ENCODE measurements at regions not wholly inside any gene's neighbourhood (a gene's known extent, or its start where the extent isn't known, plus 50 kb on each side); places are given as distances from the start of the nearest gene placed in this dataset.

DNA sequence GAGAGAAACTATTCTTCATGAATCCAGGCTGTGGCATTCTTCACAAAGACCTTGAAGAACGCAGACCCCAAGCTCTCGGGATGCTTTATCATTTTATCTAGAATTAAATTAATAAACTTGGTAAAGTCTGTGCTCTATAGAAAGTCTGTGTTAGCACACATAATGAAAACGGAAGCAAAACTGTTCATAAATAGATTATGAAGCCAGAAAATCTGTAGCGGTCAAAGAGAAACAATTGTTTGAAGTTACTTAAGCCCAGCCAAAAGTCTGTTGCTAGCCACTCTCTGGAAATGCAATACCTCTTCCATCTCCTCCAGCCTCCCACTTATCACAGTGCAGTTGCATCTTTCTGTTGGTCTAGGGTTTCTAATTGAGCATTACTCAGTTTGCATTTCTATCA, 375.9 kb downstream of the KIF4B start:
- in situ Hi-C loops (cut with MboI; ENCODE audit: low sequenced_read_pairs) = no loop called here

DNA sequence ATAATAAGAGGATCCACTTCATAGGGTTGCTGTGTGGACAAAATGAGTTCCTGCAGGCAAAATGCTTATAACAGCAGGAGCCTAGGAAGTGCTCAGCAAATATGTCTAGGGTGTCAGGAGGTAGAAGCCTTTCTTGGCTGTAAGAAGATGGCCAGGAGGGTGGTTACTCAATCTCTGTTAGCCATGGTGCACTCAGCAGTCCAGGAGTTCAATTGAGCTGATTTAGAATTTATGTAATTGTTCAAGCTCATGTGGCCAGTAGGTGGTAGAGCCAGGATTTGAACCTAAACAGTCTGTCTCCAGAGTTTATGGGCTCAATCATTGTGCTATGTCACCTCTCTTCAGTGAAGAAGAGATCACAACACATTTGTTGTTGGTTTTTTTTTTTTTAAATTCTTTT, 381.2 kb downstream of the KIF4B start:
- in situ Hi-C loops (cut with MboI; ENCODE audit: low sequenced_read_pairs) = no loop called here

- in situ Hi-C loops (cut with MboI; ENCODE audit: low sequenced_read_pairs) = no loop called here
These were observed 389.5 kb downstream of the KIF4B start for GRCh38 chr5:155402927-155403640.

- in situ Hi-C loops (cut with MboI; ENCODE audit: low sequenced_read_pairs) = no loop called here
These were observed 393.3 kb downstream of the KIF4B start for GRCh38 chr5:155406815-155407214.

DNA sequence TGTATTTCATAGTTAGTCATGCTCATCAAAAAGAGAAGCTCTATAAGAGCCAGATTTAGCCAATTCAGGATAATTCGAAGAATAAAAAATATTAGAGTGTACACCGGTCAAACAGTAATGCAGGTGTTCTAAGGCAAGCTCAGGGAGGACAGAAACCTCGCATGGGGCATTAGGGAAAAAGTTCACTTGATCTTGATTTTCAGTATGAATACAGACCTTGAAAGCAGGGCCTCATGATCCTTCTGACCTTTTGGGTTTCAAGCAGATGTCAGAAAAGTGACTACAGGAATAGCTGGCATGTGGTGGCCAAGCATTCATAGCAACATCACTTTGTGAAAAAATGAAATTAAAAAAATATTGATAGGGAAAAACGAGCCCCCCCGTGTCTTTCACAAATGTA, 394.9 kb downstream of the KIF4B start:
- in situ Hi-C loops (cut with MboI; ENCODE audit: low sequenced_read_pairs) = no loop called here

- in situ Hi-C loops (cut with MboI; ENCODE audit: low sequenced_read_pairs) = no loop called here
These were observed 403.2 kb downstream of the KIF4B start for GRCh38 chr5:155416765-155417164.

DNA sequence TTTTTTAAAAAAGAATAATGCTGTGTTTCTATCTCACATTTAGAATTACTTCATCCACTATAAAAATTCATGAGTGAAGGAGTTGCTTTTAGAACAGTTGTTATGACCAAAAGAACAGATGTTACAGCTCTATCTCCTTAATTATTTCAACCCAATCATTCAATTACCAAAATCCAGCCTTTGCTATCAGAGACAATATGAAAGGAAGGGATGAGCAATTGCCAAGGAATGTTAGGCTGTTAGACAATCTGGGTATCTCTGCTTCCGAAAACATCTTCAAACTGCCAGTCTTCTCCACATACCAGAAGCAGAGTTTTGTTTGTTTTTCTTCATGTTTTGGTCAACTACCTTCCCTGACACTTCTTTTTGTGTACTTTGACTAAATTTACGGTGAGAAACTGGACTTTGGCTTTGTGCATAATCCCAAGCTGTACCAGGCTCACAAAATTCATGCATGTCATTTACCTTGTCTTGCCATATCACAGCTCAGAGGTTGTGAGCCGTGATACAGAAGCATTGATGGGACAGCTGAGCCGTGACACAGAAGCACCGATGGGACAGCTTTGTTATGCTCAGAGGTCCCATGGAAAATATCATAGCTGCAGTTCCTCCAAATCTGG, 405.5 kb downstream of the KIF4B start:
- in situ Hi-C loops (cut with MboI; ENCODE audit: low sequenced_read_pairs) = no loop called here

DNA sequence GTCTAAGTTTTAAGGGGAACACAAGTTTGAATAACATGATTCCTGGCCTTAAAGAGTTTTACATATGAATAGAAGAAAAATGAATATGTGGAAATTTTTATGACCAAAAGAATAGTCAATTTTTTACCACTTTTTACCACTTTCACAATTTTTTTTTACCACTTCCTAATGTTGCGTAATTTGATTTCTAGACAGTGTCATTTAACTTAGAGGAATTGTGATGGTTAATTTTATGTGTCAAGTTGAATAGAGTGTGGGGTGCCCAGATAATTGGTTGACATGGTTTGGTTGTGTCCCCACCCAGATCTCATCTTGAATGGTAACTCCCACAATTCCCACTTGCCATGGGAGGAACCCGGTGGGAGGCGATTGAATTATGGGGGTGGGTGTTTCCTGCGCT, 416.6 kb downstream of the KIF4B start:
- in situ Hi-C loops (cut with MboI; ENCODE audit: low sequenced_read_pairs) = no loop called here

GRCh38 chr5:155434267-155434666, 420.7 kb downstream of the KIF4B start:
- in situ Hi-C loops (cut with MboI; ENCODE audit: low sequenced_read_pairs) = no loop called here

GRCh38 chr5:155434681-155435080, 421.1 kb downstream of the KIF4B start:
- in situ Hi-C loops (cut with MboI; ENCODE audit: low sequenced_read_pairs) = no loop called here

- in situ Hi-C loops (cut with MboI; ENCODE audit: low sequenced_read_pairs) = no loop called here
These were observed 428.3 kb downstream of the KIF4B start for GRCh38 chr5:155441849-155442248.

DNA sequence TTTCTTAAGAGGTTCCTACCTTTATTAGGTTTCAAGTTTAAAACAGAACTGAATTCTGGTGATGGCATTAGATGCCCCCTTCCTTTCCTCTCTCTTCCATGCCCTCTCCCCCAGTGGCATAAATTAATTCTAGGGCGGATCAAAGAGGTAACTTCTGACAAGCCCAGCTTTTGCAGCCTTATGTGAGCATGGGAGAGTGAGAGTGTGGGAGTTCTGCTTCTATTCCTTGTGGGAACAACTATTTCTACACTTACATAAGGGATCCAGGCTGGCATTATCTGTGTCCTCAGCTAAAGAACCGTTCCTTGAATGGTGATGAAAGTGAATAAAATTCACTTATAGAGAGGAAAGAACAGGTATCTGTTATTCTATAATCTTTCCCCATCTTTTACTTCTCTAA, 437.6 kb downstream of the KIF4B start:
- in situ Hi-C loops (cut with MboI; ENCODE audit: low sequenced_read_pairs) = no loop called here

GRCh38 chr5:155455791-155456514, 442.4 kb downstream of the KIF4B start:
- in situ Hi-C loops (cut with MboI; ENCODE audit: low sequenced_read_pairs) = no loop called here

DNA sequence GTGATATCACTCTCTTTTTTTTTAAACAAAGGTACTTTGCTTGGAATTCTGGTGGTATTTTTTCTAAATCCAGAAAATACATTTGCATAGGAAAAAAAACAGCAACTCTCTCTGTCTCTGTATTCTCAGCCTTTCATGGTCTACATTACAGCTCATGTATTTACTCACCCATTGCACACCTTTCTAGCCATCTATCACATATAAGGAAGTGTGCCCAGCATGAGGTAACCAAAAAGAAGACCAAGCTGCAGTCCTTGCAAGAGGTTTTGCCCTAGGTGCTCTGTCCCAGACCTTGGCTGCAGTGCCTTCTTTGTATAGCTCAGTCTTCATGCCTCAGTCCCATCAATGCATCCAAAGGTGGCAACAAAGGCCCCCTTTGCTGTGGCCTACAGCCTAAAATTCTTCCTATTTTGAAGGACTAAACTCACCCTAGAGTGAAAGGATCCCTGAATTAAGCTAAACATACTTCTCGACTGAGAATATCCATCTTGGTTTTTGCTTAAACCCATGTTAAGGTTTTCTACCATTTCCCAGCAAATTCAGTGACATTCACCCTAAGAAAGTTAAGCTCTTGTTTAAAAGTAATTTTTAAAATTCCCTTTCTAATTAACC, 446.4 kb downstream of the KIF4B start:
- in situ Hi-C loops (cut with MboI; ENCODE audit: low sequenced_read_pairs) = no loop called here

DNA sequence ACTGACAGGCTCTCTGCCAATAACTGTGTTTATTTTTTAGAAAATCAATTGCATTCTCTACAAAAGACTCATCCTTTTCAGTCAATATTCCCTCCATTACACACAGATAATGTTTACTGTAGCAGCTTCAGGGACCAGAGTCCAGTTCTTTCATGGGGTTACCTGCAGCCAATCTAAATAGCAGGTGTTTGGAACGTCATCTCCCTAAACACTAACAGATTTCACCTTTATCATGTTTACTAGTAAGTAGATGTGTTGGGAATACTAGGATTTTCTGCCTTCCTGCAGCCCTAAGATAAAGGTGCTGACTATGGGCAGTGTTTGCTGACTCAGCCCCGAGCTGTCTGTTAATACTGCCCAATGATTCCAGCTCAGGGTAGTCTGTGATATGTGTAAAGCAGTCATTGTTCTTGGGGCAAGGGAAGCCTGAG, 447.0 kb downstream of the KIF4B start:
- in situ Hi-C loops (cut with MboI; ENCODE audit: low sequenced_read_pairs) = no loop called here

DNA sequence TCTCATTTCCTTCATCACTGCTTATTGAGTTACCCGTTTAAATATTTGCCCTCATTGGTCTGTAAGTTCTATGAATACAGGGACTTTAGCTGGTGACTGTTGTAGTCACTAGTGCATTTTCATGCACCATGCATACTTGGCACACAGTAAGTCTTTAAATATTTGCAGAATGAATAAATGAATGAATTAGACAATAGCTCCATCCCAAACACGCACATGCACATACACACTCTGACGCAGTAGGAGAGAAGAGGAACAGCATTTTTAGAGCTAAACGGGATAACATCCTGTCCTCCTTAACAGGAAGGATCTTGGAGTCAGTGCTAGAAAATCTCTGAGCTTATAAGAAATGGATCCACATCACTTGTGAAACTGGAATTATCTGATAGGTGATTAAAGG, 447.7 kb downstream of the KIF4B start:
- in situ Hi-C loops (cut with MboI; ENCODE audit: low sequenced_read_pairs) = no loop called here

DNA sequence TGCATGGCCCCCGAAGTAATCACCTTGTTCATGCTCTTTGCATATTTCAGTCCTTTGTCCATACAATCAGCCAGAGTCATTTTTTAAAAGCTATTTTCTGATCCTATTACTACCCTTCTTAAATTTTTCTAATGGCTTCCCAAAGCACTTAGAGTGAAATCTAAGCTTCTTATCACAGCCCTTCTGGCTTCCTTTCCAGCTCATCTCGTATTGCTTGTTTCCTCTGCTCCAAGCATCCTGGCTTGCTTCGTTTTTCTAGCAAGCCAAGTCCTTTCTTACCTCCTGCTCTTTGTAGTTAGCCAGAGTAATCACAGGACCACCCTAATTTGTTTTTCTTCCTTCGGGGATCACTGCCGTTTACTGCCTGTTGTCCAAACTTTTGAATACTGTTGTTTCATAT, 453.3 kb downstream of the KIF4B start:
- in situ Hi-C loops (cut with MboI; ENCODE audit: low sequenced_read_pairs) = no loop called here

- in situ Hi-C loops (cut with MboI; ENCODE audit: low sequenced_read_pairs) = no loop called here
These were observed 457.5 kb downstream of the KIF4B start for GRCh38 chr5:155471027-155471426.

DNA sequence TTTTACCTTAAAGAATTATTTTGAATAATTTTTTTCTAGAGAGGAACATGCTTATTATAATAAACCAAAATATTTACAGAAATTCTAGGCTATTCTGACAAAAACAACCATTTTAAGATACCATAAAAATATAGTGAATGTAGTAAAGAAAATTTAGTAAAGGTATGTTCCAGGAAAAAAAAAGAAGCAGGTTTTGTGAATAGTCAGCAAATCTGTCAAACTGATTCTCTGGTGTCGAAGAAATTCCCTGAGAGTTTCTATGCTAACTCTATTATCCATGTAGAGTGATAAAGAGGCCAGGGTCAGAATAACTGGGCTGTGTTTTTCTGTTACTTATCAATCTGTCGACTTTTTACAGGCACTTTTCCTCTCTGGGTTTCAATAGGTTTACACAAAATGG, 459.2 kb downstream of the KIF4B start:
- in situ Hi-C loops (cut with MboI; ENCODE audit: low sequenced_read_pairs) = no loop called here

- in situ Hi-C loops (cut with MboI; ENCODE audit: low sequenced_read_pairs) = no loop called here
These were observed 461.8 kb downstream of the KIF4B start for GRCh38 chr5:155475318-155475717.

DNA sequence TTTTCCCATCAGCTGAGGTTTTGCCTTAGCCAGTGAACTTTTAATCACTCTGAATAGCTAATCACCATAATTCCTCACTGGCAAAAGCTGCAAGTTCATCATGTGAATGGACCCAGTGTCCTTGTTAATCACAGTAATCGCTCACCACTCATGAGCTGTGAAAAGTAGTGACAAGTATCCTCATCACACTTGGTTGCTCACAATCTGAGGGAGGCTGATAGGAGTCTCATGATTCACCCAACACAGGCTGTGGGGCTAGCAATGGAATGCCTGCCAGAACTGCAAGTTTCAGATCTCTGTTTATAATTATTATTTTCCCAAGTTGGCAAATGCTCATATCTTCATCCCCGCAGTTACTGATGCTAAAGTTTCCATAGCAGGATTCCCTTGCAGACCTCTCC, 467.2 kb downstream of the KIF4B start:
- in situ Hi-C loops (cut with MboI; ENCODE audit: low sequenced_read_pairs) = no loop called here

DNA sequence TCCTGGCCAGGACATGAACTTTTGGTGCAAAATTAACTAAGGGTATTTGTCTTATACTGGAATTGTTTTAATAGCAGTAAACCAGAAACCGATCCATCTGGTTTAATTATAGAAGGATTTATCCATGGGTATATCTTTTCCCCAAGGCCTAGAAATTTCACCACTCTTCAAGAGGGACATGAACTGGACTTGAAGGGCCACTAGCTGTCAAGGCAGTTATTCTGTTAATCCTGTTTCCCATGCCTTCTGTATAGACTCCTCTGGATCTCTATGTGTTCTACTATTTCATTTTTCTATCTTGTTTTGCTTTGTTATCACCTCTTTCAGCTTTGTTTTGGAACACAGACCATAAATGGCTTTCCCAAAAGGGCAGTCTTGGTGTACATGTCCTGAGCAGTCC, 467.6 kb downstream of the KIF4B start:
- in situ Hi-C loops (cut with MboI; ENCODE audit: low sequenced_read_pairs) = no loop called here
